Natural killer cell treated with Interleukin-12 subunit alpha and Interleukin-12 subunit beta and Interleukin-15 and Interleukin-18, amount 100 ng/mL, for 72 hours (primary cell): ENCODE measurements at regions not wholly inside any gene's neighbourhood (a gene's known extent, or its start where the extent isn't known, plus 50 kb on each side); places are given as distances from the start of the nearest gene placed in this dataset.
"Not testable (repeated sequence)": the region's sequence is repeated elsewhere in the genome, so short reads cannot be mapped to it uniquely, and the experiment has no call there.

Experiments used
- ATAC-seq, 2 donors: fragments of 150-1000 bp; cut with Tn5 transposase in 1 of 2; sonication (Bioruptor Pico), chemical (Tn5 transposase) in 1 of 2; 2 replicates each; pipeline ENCODE4 v1.10.0; 2021
- DNase-seq: peaks from one replicate; pipeline ENCODE4 v3.0.0; 2022; ENCODE audit warnings: low spot score
- H3K27ac Mint-ChIP-seq, 2 donors: 1 replicate in 1 of 2; 2 replicates in 1 of 2; pipeline ENCODE4 v1.8.0; 2022; ENCODE audit warnings: mixed read lengths in 2 of 2, mild to moderate bottlenecking in 1 of 2, moderate library complexity in 1 of 2
- H3K27me3 Mint-ChIP-seq, 2 donors: 1 replicate in 1 of 2; 2 replicates in 1 of 2; pipeline ENCODE4 v1.8.0; 2022; ENCODE audit warnings: mixed read lengths in 2 of 2
- H3K36me3 Mint-ChIP-seq: one replicate; pipeline ENCODE4 v1.8.0; 2022; ENCODE audit warnings: mixed read lengths
- H3K4me1 Mint-ChIP-seq, 2 donors: 1 replicate in 1 of 2; 2 replicates in 1 of 2; pipeline ENCODE4 v1.8.0; 2022; ENCODE audit warnings: low read depth in 2 of 2, mixed read lengths in 2 of 2, mild to moderate bottlenecking in 1 of 2
- H3K4me3 Mint-ChIP-seq: one replicate; pipeline ENCODE4 v1.8.0; 2022; ENCODE audit warnings: mixed read lengths
- H3K9me3 Mint-ChIP-seq: 2 replicates; pipeline ENCODE4 v1.8.0; 2022; ENCODE audit warnings: mixed read lengths

DNA sequence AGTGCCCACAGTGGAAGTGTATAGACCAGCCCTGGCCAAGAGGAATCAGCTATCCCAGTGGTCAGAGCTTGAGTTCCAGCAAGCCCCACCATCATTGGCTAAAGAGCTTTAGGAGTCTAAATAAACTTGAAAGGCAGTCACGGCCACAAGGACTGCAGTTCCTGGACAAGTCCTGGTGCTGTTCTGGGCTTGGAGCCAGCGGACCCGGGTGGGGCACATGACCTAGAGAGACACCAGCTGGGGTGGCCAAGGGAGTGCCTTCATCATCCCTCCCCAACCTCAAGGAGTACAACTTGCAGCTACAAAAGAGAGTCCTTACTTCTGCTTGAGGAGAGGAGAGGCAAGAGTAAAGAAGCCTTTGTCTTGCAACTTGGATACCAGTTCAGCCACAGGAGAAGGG is 439.8 kb upstream of the TMEFF2 start:
- Mint-ChIP-seq H3K4me1 (no peaks in the 10 kb centered on the region), H3K27ac (no peak overlapping the region), H3K9me3 (peaks cover 25% of the 10 kb centered on the region), H3K27me3 (no peaks in the 10 kb centered on the region), H3K4me3 (no peak overlapping the region), H3K36me3 (peaks cover 4% of the 10 kb centered on the region)
- no peak for ATAC-seq
- no peak for DNase-seq

DNA sequence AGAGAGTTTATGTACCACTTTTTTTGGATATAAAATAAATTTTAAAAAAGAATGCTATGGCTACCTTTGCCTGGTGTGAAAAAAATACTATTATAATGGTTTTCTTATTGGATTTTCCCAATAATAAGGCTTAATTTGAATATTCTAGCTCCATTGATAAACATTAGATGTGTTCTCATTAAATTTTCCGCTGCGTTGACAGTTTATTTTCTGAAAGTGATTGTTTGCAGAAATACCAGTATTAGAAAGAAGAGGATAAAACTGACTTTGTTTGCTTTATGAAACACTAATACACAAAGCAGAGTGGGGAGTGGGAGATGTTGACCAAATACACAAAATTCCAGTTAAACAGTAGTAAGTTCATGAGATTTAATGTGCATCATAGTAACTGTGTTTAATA is 433.3 kb upstream of the TMEFF2 start:
- H3K4me3 Mint-ChIP-seq = no peak overlapping the region
- ATAC-seq (no peak), DNase-seq (no peak)
- peaks cover 4% of the 10 kb centered on the region for H3K36me3 Mint-ChIP-seq
- H3K9me3 Mint-ChIP-seq = peaks cover 9% of the 10 kb centered on the region
- H3K27me3 Mint-ChIP-seq = no peaks in the 10 kb centered on the region
- no peak overlapping the region for H3K27ac Mint-ChIP-seq
- H3K4me1 Mint-ChIP-seq = no peaks in the 10 kb centered on the region

DNA sequence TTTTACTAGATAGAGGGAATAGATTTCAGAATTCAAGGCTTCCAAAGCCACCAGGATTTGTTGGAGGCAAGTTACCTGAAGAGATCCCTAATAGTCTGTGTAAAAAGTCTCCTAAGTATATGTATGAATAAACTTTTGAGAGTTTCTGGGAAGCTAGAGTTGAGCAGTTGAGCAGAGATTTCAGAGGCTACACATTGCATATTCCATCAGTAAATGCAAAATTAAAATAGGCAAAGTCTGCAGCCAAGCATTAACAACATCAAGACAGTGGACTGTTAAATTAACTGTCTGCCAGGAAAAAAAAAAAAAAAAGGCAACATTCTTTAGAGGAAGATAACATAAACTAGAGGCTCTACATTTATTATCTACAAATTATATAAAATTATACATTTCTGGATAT is 420.4 kb upstream of the TMEFF2 start:
- Mint-ChIP-seq H3K4me3 (no peak overlapping the region), H3K4me1 (no peaks in the 10 kb centered on the region), H3K27ac (no peak overlapping the region), H3K27me3 (no peaks in the 10 kb centered on the region), H3K9me3 (peaks cover 2% of the 10 kb centered on the region), H3K36me3 (peaks cover 5% of the 10 kb centered on the region)
- ATAC-seq = no peak
- DNase-seq = no peak

- H3K4me3 Mint-ChIP-seq = no peak overlapping the region
- no peak overlapping the region for H3K27ac Mint-ChIP-seq
- DNase-seq (no peak), ATAC-seq (peak in 1 of 2 donors; percentile 28)
- H3K27me3 Mint-ChIP-seq = no peaks in the 10 kb centered on the region
- no peaks in the 10 kb centered on the region for H3K4me1 Mint-ChIP-seq
- H3K9me3 Mint-ChIP-seq = no peaks in the 10 kb centered on the region
- H3K36me3 Mint-ChIP-seq = no peaks in the 10 kb centered on the region
Measured at GRCh38 chr2:192604295-192604694, 409.6 kb upstream of the TMEFF2 start.

DNA sequence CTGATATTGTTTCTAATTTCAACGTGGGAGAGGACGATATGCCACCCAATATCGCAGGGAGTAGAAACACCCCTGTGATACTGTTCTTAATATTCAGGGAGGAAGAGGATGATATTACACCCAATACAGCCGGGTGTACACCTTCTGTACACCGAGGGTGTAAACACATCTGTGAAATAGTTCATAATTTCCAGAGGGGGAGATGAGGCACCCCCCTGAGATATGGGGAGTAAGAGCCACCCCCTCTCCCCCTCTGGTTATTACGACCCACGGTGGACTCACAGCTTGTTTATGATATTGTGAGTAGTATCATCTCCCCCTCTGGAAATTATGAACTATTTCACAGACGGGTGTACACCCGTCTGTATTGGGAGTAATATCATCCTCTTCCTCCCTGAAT is 403.9 kb upstream of the TMEFF2 start:
- not testable (repeated sequence) for H3K27me3 Mint-ChIP-seq, H3K36me3 Mint-ChIP-seq, DNase-seq, H3K4me3 Mint-ChIP-seq, H3K9me3 Mint-ChIP-seq, ATAC-seq, H3K4me1 Mint-ChIP-seq, H3K27ac Mint-ChIP-seq

GRCh38 chr2:192593561-192593960 is 398.8 kb upstream of the TMEFF2 start:
- DNase-seq (no peak), ATAC-seq (no peak)
- Mint-ChIP-seq H3K4me3 (no peak overlapping the region), H3K27me3 (no peaks in the 10 kb centered on the region), H3K9me3 (peaks cover 14% of the 10 kb centered on the region), H3K36me3 (no peaks in the 10 kb centered on the region), H3K27ac (no peak overlapping the region), H3K4me1 (no peaks in the 10 kb centered on the region)

DNA sequence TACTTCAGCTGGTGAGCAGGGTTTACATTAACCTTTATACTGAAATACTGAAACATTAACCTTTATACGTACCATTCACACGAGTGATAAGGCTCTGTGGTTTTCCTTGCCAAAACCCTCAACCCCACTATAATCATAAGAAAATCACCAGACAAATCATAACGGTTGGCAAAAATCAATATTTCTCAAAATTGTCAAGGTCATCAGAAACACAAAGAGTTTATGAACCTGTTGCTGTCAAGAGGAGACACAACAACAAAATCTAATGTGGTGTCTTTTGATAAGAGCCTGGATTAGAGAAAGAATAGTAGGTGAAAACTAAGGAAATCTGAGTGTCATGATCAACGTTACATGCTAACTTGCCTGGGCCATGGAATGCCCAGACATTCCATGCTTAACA is 396.9 kb upstream of the TMEFF2 start:
- no peaks in the 10 kb centered on the region for H3K4me1 Mint-ChIP-seq
- ATAC-seq = no peak
- no peaks in the 10 kb centered on the region for H3K27me3 Mint-ChIP-seq
- peaks cover 20% of the 10 kb centered on the region for H3K9me3 Mint-ChIP-seq
- no peak for DNase-seq
- H3K36me3 Mint-ChIP-seq = no peaks in the 10 kb centered on the region
- H3K27ac Mint-ChIP-seq = no peak overlapping the region
- no peak overlapping the region for H3K4me3 Mint-ChIP-seq

DNA sequence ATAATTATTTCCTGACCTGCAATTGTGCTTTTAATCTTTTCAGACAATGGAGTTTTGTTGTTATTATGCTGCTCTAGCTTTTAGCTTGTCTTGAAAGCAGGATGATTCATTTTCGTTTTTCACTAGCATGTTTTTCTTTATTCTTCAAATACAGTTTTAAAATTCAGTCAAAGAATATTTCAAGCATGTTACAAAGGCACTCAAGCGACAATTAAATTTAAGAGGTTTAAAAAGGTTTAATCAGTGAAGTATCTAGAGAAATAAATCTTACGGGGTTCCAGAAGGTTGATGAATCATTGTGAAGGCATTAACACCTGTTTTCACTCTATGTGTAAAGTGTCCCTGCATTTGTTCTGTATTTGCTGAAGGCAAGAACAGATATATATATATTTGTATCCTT is 390.7 kb upstream of the TMEFF2 start:
- DNase-seq = no peak
- Mint-ChIP-seq H3K27me3 (no peaks in the 10 kb centered on the region), H3K4me3 (no peak overlapping the region), H3K27ac (no peak overlapping the region), H3K4me1 (no peaks in the 10 kb centered on the region), H3K36me3 (no peaks in the 10 kb centered on the region), H3K9me3 (peaks cover 8% of the 10 kb centered on the region)
- ATAC-seq = no peak

DNA sequence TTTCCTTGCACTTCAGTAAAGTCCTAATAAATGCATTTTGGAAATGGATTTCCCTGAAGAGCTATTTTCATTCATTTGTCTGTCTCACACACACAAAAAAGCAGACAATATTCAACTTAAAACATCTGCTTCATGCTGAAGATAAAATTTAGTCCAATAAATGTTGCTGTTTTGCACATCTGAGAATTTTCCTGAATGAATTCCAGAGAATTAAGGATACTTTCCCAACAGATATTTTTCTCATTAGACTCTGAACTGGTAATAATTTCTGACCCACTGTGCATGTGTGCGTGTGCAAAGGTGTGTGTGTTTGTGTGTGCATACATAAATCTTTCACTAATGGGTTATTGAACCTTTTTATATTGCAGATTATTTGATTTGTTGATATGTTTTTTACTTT is 390.2 kb upstream of the TMEFF2 start:
- no peak overlapping the region for H3K27ac Mint-ChIP-seq
- H3K36me3 Mint-ChIP-seq = no peaks in the 10 kb centered on the region
- no peak for DNase-seq
- no peaks in the 10 kb centered on the region for H3K4me1 Mint-ChIP-seq
- no peaks in the 10 kb centered on the region for H3K27me3 Mint-ChIP-seq
- peaks cover 8% of the 10 kb centered on the region for H3K9me3 Mint-ChIP-seq
- no peak for ATAC-seq
- H3K4me3 Mint-ChIP-seq = no peak overlapping the region

- Mint-ChIP-seq H3K4me3 (no peak overlapping the region), H3K36me3 (no peaks in the 10 kb centered on the region), H3K9me3 (peaks cover 10% of the 10 kb centered on the region), H3K27me3 (no peaks in the 10 kb centered on the region), H3K27ac (no peak overlapping the region), H3K4me1 (no peaks in the 10 kb centered on the region)
- ATAC-seq (no peak), DNase-seq (no peak)
Measured at GRCh38 chr2:192579965-192580700, 385.4 kb upstream of the TMEFF2 start.

DNA sequence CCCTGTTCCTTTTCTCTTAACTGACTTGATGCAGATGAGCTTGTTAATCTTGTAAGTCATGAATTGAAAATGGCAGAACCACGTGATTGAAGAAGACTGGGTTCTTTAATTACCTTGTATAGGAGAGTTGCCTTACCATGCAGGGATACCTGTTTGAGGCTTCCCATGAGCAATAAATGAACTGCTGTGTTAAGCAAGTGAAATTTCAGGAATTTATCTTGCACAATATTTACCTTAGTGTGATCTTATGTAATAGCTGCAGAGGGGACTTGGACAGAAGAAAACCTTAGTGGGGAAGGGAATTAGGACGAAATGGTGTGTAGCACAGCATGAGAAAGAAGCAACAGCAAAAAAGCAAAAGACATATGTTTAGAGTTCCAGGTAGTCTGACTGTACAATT is 384.0 kb upstream of the TMEFF2 start:
- no peak for DNase-seq
- no peak for ATAC-seq
- no peaks in the 10 kb centered on the region for H3K36me3 Mint-ChIP-seq
- H3K27ac Mint-ChIP-seq = no peak overlapping the region
- H3K9me3 Mint-ChIP-seq = peaks cover 10% of the 10 kb centered on the region
- no peaks in the 10 kb centered on the region for H3K27me3 Mint-ChIP-seq
- H3K4me1 Mint-ChIP-seq = no peaks in the 10 kb centered on the region
- no peak overlapping the region for H3K4me3 Mint-ChIP-seq

DNA sequence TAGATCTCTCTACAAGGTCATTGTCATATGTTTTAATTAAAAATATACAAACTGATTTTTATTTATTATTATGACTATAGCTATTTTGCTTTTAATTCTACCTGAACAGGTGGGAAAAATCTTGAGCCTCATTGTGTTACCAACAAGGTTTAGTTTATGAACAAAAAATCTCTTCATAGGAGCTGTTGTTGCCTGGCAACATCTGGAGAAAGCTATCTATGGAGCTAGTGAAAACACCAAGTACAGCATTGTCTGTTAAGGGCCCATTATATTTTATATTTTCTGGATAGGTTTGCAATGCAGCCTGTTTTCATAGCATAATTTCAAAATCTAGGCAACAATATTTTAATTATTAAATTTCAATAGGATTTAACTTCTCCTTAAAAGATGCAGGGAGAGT is 383.0 kb upstream of the TMEFF2 start:
- ATAC-seq = no peak
- H3K4me1 Mint-ChIP-seq = no peaks in the 10 kb centered on the region

GRCh38 chr2:192574552-192574951 is 379.8 kb upstream of the TMEFF2 start:
- Mint-ChIP-seq H3K27me3 (no peaks in the 10 kb centered on the region), H3K9me3 (peaks cover 12% of the 10 kb centered on the region), H3K4me3 (no peak overlapping the region), H3K36me3 (no peaks in the 10 kb centered on the region), H3K27ac (no peak overlapping the region), H3K4me1 (no peaks in the 10 kb centered on the region)
- ATAC-seq = no peak
- DNase-seq = no peak

More for the DNA sequence above, 383.0 kb upstream of the TMEFF2 start:
- Mint-ChIP-seq H3K27me3 (no peaks in the 10 kb centered on the region), H3K9me3 (peaks cover 10% of the 10 kb centered on the region), H3K4me3 (no peak overlapping the region), H3K27ac (no peak overlapping the region), H3K36me3 (no peaks in the 10 kb centered on the region)
- no peak for DNase-seq

- Mint-ChIP-seq H3K9me3 (peaks cover 6% of the 10 kb centered on the region), H3K27ac (no peak overlapping the region), H3K36me3 (no peaks in the 10 kb centered on the region), H3K4me3 (no peak overlapping the region), H3K27me3 (no peaks in the 10 kb centered on the region), H3K4me1 (no peaks in the 10 kb centered on the region)
- no peak for ATAC-seq
- DNase-seq = no peak
Measured at GRCh38 chr2:192571636-192572035, 376.9 kb upstream of the TMEFF2 start.

DNA sequence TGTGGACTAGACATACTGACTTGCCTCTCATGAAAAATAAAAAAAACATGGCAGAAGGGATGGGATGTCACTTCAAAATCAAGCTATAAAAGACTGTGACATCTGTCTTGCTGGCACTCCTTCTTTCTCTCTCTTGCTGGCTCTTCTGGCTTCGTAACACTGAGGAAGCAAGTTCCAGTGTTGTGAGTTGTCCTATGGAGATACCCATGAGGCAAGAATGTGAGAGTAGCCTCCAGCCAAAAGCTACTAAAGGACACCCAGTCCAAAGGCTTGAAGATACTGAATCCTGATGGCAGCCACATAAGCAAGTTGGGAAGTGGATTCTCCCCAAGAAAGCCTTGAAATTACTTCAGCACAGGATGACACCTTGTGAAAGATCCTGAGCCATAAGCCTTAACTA is 376.1 kb upstream of the TMEFF2 start:
- DNase-seq (no peak), ATAC-seq (no peak)
- no peaks in the 10 kb centered on the region for H3K27me3 Mint-ChIP-seq
- H3K9me3 Mint-ChIP-seq = peaks cover 2% of the 10 kb centered on the region
- H3K4me3 Mint-ChIP-seq = no peak overlapping the region
- no peaks in the 10 kb centered on the region for H3K36me3 Mint-ChIP-seq
- no peaks in the 10 kb centered on the region for H3K4me1 Mint-ChIP-seq
- no peak overlapping the region for H3K27ac Mint-ChIP-seq
